Neural progenitor cell (in vitro differentiated cells): ENCODE measurements at regions not wholly inside any gene's neighbourhood (a gene's known extent, or its start where the extent isn't known, plus 50 kb on each side); places are given as distances from the start of the nearest gene placed in this dataset.

ENCODE experiments used
- DNase-seq: peaks from one replicate; pipeline ENCODE4 v3.0.0-alpha.2; 2016; ENCODE audit warnings: low spot score
- H2AFZ ChIP-seq: fragments of 200-600 bp; sonication (generic); replicated peaks from 2 replicates; pipeline ENCODE4 v1.6.1; 2016; ENCODE audit warnings: antibody characterized with exemption
- H3F3A ChIP-seq: fragments of 200-600 bp; sonication (generic); 2 replicates; pipeline ENCODE4 v1.6.1; 2016; ENCODE audit warnings: antibody characterized with exemption, low read depth
- H3K27ac ChIP-seq: fragments of 200-600 bp; sonication (generic); 2 replicates; pipeline ENCODE4 v1.5.1; 2016; ENCODE audit warnings: mild to moderate bottlenecking
- H3K27me3 ChIP-seq: fragments of 200-600 bp; sonication (generic); 2 replicates; pipeline ENCODE4 v1.6.1; 2016; ENCODE audit warnings: mild to moderate bottlenecking, moderate library complexity
- H3K36me3 ChIP-seq: fragments of 200-600 bp; sonication (generic); 2 replicates; pipeline ENCODE4 v1.5.1; 2016
- H3K4me1 ChIP-seq: fragments of 200-600 bp; sonication (generic); 2 replicates; pipeline ENCODE4 v1.6.1; 2016; ENCODE audit warnings: mixed run types
- H3K4me2 ChIP-seq: fragments of 200-600 bp; sonication (generic); 2 replicates; pipeline ENCODE4 v1.6.1; 2016
- H3K4me3 ChIP-seq: fragments of 200-600 bp; sonication (generic); 2 replicates; pipeline ENCODE4 v1.5.1; 2016
- H3K79me2 ChIP-seq: fragments of 200-600 bp; sonication (generic); 2 replicates; pipeline ENCODE4 v1.6.1; 2016; ENCODE audit warnings: low read depth
- H3K9ac ChIP-seq: fragments of 200-600 bp; sonication (generic); 2 replicates; pipeline ENCODE4 v1.6.1; 2016
- H3K9me3 ChIP-seq: fragments of 200-600 bp; sonication (generic); 2 replicates; pipeline ENCODE4 v1.5.1; 2016; ENCODE audit warnings: low read depth
- H4K20me1 ChIP-seq: fragments of 200-600 bp; sonication (generic); 2 replicates; pipeline ENCODE4 v1.6.1; 2016; ENCODE audit warnings: low read depth
- H3K27ac Mint-ChIP-seq: 3 replicates; pipeline ENCODE4 v1.8.0; 2021; ENCODE audit warnings: mixed read lengths
- H3K27me3 Mint-ChIP-seq: 2 replicates; pipeline ENCODE4 v1.8.0; 2022; ENCODE audit warnings: low read depth, mild to moderate bottlenecking, inconsistent platforms, moderate library complexity, mixed read lengths; ENCODE audit not compliant: insufficient read depth
- H3K36me3 Mint-ChIP-seq: 3 replicates; pipeline ENCODE4 v1.8.0; 2021; ENCODE audit warnings: mixed read lengths
- H3K4me1 Mint-ChIP-seq: 3 replicates; pipeline ENCODE4 v1.8.0; 2021; ENCODE audit warnings: mixed read lengths
- H3K4me3 Mint-ChIP-seq: 3 replicates; pipeline ENCODE4 v1.8.0; 2021; ENCODE audit warnings: mild to moderate bottlenecking, moderate library complexity, mixed read lengths
- H3K9me3 Mint-ChIP-seq: 3 replicates; pipeline ENCODE4 v1.8.0; 2020; ENCODE audit warnings: mixed read lengths
- EZH2 ChIP-seq: fragments of 200-600 bp; sonication (generic); IDR thresholded peaks from 2 replicates; pipeline ENCODE4 v1.6.1; 2017; ENCODE audit warnings: antibody characterized with exemption, mild to moderate bottlenecking, moderate library complexity
- EZH2phosphoT487 ChIP-seq: fragments of 200-600 bp; sonication (generic); IDR thresholded peaks from 2 replicates; pipeline ENCODE4 v1.6.1; 2017; ENCODE audit warnings: antibody characterized with exemption
- TF ChIP-seq, protein P1 (sequence below): fragments of 200-600 bp; sonication (generic); IDR thresholded peaks from 2 replicates; pipeline ENCODE4 v1.5.1; 2017; ENCODE audit warnings: antibody characterized with exemption, mild to moderate bottlenecking

GRCh38 chr10:109040622-109041021 lies 882.7 kb downstream of the XPNPEP1 start:
- Histone ChIP-seq H3K4me3 (no peak overlapping the region), H3K9ac (no peak overlapping the region), H3F3A (no peaks in the 10 kb centered on the region), H3K79me2 (no peaks in the 10 kb centered on the region), H4K20me1 (no peaks in the 10 kb centered on the region), H3K27me3 (no peaks in the 10 kb centered on the region), H3K4me2 (no peak overlapping the region), H3K27ac (no peak overlapping the region), H3K36me3 (no peaks in the 10 kb centered on the region), H3K9me3 (no peaks in the 10 kb centered on the region), H3K4me1 (no peaks in the 10 kb centered on the region), H2AFZ (no peak overlapping the region)
- H3K27me3 Mint-ChIP-seq: peaks cover 6% of the 10 kb centered on the region
- H3K27ac Mint-ChIP-seq: no peak overlapping the region
- no peak for DNase-seq
- peaks cover 9% of the 10 kb centered on the region for H3K9me3 Mint-ChIP-seq
- no peak overlapping the region for H3K4me3 Mint-ChIP-seq
- no peaks in the 10 kb centered on the region for H3K4me1 Mint-ChIP-seq
- no peaks in the 10 kb centered on the region for H3K36me3 Mint-ChIP-seq
- TF ChIP-seq EZH2phosphoT487 (no peak), EZH2 (no peak)
- TF ChIP-seq, protein P1, sequence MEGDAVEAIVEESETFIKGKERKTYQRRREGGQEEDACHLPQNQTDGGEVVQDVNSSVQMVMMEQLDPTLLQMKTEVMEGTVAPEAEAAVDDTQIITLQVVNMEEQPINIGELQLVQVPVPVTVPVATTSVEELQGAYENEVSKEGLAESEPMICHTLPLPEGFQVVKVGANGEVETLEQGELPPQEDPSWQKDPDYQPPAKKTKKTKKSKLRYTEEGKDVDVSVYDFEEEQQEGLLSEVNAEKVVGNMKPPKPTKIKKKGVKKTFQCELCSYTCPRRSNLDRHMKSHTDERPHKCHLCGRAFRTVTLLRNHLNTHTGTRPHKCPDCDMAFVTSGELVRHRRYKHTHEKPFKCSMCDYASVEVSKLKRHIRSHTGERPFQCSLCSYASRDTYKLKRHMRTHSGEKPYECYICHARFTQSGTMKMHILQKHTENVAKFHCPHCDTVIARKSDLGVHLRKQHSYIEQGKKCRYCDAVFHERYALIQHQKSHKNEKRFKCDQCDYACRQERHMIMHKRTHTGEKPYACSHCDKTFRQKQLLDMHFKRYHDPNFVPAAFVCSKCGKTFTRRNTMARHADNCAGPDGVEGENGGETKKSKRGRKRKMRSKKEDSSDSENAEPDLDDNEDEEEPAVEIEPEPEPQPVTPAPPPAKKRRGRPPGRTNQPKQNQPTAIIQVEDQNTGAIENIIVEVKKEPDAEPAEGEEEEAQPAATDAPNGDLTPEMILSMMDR: no peak

- no peak for DNase-seq
- Mint-ChIP-seq H3K27me3 (peaks cover 3% of the 10 kb centered on the region), H3K27ac (no peak overlapping the region), H3K36me3 (no peaks in the 10 kb centered on the region), H3K9me3 (peaks cover 9% of the 10 kb centered on the region), H3K4me3 (no peak overlapping the region), H3K4me1 (no peaks in the 10 kb centered on the region)
- no peaks in the 10 kb centered on the region for H3K4me1 ChIP-seq
- H2AFZ ChIP-seq: peak overlapping the region; percentile 34
- H3K9me3 ChIP-seq: no peaks in the 10 kb centered on the region
- no peak overlapping the region for H3K4me2 ChIP-seq
- H3K79me2 ChIP-seq: no peaks in the 10 kb centered on the region
- H3K36me3 ChIP-seq: no peaks in the 10 kb centered on the region
- H3F3A ChIP-seq: no peaks in the 10 kb centered on the region
- no peaks in the 10 kb centered on the region for H4K20me1 ChIP-seq
- no peak overlapping the region for H3K4me3 ChIP-seq
- H3K27me3 ChIP-seq: no peaks in the 10 kb centered on the region
- TF ChIP-seq EZH2 (no peak), EZH2phosphoT487 (no peak)
- TF ChIP-seq, protein P1: no peak
- H3K27ac ChIP-seq: no peak overlapping the region
- no peak overlapping the region for H3K9ac ChIP-seq
Observed at GRCh38 chr10:109037978-109038377, 885.3 kb downstream of the XPNPEP1 start.

GRCh38 chr10:109030581-109031210 lies 892.6 kb downstream of the XPNPEP1 start:
- Histone ChIP-seq H3K4me1 (peaks cover 15% of the 10 kb centered on the region), H4K20me1 (no peaks in the 10 kb centered on the region), H3F3A (peaks cover 15% of the 10 kb centered on the region), H3K4me3 (no peak overlapping the region), H3K9me3 (no peaks in the 10 kb centered on the region), H2AFZ (peak overlapping the region; percentile 22), H3K27ac (peak overlapping the region; percentile 65), H3K36me3 (no peaks in the 10 kb centered on the region), H3K4me2 (no peak overlapping the region), H3K79me2 (no peaks in the 10 kb centered on the region), H3K9ac (no peak overlapping the region), H3K27me3 (no peaks in the 10 kb centered on the region)
- TF ChIP-seq EZH2: no peak
- TF ChIP-seq, protein P1: no peak
- no peak for TF ChIP-seq EZH2phosphoT487
- no peaks in the 10 kb centered on the region for H3K27me3 Mint-ChIP-seq
- no peak overlapping the region for H3K4me3 Mint-ChIP-seq
- no peaks in the 10 kb centered on the region for H3K36me3 Mint-ChIP-seq
- no peaks in the 10 kb centered on the region for H3K4me1 Mint-ChIP-seq
- no peaks in the 10 kb centered on the region for H3K9me3 Mint-ChIP-seq
- H3K27ac Mint-ChIP-seq: no peak overlapping the region
- DNase-seq: no peak
